Activated T-helper 1 cell treated with anti-CD3 and anti-CD28 coated beads, Interleukin-2, amount 50 U/mL, for 16 hours (primary cell): ENCODE measurements at regions not wholly inside any gene's neighbourhood (a gene's known extent, or its start where the extent isn't known, plus 50 kb on each side); places are given as distances from the start of the nearest gene placed in this dataset.

Source experiments
- DNase-seq, 2 donors: peaks; one replicate each; pipeline ENCODE4 v3.0.0-alpha.2; 2020; ENCODE audit warnings: low read depth in 1 of 2, low spot score in 1 of 2

DNA sequence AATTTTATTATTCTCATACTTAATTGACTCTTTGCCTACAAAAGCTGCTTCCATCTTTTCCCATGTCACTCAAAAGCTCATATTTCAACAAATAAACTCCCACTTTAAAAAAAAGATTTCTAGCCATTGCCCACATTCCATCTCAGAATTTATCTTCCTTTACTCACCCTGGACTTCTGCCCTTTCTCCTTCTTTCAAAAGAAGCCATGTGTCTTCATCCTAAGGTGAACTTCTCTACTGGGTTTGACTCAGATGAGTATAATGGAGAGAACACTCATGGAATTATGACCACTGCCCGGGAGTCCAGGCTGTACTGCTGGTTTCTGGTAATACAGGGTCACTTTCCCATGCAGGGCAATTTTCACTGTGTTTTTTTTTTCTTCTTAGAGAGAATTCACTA is 548.5 kb upstream of the ZNF462 start:
- DNase-seq: no peak

DNA sequence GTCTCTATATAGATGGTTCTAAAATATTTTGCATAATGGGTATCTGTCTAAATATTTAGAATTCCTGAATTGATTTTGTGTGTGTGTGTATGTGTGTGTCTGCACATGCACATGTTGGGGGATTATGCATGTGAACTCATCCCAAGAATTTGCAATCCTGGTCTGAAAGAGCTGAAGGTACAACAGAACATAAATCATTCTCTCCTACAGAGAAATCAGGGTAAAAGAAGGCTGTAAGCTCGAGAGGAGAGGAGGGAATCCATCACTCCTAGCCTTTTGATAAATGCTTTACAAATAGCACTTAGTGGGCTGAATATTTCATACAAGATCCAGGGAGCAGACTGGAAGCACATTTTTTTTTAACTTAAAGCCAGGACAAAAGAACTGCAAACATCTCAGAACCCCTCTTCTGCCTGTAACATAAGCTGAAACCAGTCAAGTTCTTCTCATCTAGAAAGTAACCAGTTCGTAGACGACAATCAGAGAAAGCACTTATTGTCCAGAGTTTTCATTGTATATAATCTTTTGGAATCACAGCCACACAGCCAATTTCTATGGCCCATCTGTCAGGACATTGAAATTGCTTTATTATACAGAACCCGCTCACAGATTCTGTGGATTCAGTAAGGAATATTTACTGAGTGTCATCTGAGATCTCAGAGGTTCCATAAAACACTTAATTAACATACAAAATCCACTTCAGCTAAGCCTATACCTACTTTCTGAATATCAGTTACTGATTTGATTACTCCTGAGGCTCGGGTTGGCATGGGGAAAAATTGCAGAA is 541.4 kb upstream of the ZNF462 start:
- DNase-seq: no peak

- DNase-seq: no peak
Measured at GRCh38 chr9:106322706-106323245, 540.2 kb upstream of the ZNF462 start.

- DNase-seq: no peak
Measured at GRCh38 chr9:106324053-106324585, 538.8 kb upstream of the ZNF462 start.

GRCh38 chr9:106324591-106325280 is 538.2 kb upstream of the ZNF462 start:
- no peak for DNase-seq

GRCh38 chr9:106326493-106326892 is 536.5 kb upstream of the ZNF462 start:
- DNase-seq: no peak

DNA sequence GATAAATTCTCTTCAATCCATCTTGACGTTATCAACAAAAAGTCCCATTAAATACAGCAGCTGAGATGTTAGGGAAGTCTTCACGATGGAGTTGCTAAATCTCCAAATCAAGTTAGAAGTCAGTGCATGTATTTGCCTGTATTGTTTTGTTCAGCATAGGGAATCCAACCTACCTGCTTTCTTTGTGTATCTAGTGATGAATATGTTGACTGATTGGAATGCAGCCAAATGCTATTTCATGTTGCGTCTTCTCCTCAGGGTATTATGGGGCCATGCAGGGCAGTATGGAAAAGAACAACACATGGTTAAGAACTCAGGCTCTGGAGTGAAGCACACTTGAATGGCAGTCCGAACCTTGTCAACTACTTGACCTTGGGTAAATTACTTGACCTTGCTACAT is 529.5 kb upstream of the ZNF462 start:
- DNase-seq: no peak

DNA sequence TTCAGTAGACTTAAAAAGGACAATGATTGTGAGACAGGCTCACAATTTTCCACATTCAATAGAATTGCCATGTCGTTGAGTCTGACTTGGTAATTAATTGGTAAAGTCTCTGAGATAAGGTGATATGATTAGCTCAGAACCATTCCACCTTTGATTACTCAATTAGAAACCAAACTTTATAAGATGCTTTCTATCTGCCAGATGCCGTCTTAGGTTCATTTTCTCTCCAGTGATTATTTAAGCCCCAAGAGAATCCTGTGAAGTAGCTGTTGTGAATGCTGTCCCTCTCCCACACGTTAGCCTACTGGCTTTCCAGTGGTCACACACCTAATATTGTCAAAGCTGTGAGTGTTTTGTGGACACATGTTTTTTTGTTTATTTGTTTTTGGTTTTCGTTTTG is 528.9 kb upstream of the ZNF462 start:
- DNase-seq: no peak

- no peak for DNase-seq
Measured at GRCh38 chr9:106339882-106340281, 523.1 kb upstream of the ZNF462 start.

DNA sequence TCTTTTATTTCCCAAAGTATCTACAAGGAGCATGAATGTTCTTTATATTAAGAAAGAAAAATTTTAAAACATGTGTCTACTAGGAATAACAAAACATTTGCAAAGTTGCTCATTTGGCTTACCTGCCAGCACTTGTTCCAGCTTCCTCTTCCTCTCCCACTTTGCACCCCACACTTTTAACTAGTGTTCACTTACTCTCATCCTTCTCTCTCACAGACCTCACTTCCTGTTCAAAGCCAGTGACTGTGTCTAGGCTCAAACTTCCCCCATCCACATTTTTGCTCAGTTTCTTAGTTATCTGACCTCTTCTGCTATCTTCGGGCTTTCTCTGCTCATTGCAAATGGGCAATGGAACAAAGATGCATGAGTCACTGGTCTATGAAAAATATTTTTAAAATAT is 512.2 kb upstream of the ZNF462 start:
- no peak for DNase-seq

DNA sequence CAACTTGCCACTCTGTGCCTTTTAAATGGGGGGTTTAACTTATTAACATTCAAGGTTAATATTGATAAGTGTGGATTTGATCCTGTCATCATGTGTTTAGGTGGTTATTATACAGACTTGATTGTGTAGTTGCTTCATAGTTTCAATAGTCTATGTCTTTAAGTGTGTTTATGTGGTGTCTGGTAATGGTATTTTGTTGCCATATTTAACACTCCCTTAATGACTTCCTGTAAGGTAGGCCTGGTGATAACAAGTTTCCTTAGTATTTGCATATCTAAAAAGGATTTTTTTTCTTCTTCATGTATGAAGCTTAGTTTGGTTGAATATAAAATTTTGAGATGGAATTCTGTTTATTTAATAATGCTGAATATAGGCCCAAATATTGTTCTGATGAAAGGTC is 506.0 kb upstream of the ZNF462 start:
- DNase-seq: no peak

GRCh38 chr9:106358331-106358730 is 504.6 kb upstream of the ZNF462 start:
- no peak for DNase-seq

GRCh38 chr9:106376689-106377088 is 486.3 kb upstream of the ZNF462 start:
- DNase-seq: no peak

- DNase-seq: no peak
Measured at GRCh38 chr9:106383072-106383471, 479.9 kb upstream of the ZNF462 start.

DNA sequence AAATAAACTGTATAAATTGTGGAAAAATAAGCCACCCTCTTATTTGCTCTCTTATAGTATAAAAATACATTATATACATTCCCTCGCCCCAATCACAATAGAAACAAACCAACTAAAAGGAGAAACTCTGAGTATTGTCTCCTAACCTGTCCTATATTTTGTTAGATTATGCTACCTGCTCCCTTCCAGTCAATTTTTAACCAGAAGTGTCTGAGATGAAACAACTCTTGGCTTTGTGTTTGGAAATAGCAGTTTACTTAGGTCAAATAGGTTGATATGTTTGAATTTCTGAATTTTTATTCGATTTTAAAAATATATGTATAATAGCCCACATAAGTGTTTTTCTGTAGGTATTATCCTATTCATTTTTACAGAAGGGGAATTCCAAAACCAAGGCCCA is 475.0 kb upstream of the ZNF462 start:
- DNase-seq: no peak

DNA sequence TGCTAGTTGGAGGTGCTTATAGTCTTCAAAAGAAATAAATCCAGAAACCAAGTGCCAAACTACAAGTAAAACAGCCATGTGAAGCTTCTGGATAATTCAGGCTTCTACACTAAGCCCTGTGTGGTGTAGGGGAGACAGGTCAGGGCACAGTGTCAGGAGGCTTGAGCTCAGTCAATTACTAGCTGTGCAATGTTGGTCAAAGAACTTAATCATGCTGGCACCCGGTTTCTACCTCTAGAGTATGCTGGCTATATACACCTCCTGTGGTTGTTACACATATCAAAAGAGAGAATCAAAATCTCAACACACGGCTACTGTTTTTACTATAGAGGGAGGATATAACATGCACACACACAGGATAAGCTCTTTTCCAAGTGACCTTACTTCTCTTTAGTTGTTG is 469.7 kb upstream of the ZNF462 start:
- DNase-seq: no peak

DNA sequence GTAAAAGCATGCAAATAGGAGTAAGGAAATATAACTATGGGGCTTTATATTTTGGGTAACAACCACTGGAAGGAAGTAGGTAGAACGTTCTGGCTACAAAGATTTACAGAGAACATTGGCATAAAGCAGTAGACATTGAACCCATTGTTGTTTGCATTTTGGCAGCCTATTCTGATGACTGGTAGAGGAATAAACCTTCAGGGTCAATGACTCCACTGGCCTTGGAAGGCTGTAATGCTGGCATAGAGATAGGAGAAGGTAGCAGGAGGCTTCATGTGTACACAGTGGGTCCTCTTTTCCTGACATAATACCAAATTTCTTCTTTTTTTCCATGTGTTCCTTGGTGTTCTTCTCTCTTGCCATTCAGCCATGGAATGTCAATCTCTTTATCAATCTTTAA is 462.8 kb upstream of the ZNF462 start:
- DNase-seq: no peak

GRCh38 chr9:106400950-106401349 is 462.0 kb upstream of the ZNF462 start:
- no peak for DNase-seq

DNA sequence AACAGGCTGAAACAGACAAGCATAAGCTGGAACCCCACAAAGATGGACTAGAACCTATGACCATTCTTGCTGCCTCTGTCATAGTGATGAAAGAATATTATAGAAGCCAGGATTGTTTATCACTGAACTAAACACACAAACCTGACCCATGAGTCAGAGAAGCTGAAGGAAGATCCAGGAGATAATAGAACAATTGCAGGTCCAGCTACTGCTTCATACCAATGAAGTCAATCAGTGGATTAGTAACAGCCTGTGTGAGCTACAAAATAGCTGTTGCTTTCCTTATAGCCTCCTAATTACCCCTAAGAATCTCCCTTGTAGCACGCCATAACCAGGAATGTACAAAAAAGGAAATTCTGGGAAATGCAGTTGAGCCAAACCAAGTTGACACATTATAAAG is 459.9 kb upstream of the ZNF462 start:
- no peak for DNase-seq

- DNase-seq: no peak
Measured at GRCh38 chr9:106404137-106404536, 458.8 kb upstream of the ZNF462 start.

DNA sequence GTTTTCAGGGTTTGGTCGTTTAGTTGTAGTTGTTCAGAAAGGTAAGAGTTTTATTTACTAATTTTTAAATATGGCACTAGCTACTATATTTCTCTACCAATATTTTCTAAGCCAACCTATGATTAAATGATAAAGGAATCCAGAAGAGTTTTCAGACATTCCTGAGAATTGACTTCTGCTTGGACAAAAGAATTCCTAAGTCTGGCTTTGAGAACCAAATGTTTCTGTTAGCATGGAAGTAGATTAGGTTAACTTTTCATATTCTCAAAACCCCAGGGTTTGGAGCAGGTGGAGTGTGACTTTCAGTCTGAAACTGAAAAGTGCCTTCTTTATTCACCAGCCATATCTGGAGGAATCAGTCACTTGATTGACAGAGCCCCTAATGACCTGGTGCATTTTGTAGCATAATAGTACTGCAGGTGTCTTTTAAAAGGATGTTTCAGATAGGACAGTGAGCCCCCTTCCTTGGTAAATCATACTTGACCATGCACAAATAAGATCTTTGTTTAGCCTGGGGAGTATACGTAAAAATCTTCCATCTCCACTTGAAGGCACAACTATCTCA is 457.0 kb upstream of the ZNF462 start:
- no peak for DNase-seq

DNA sequence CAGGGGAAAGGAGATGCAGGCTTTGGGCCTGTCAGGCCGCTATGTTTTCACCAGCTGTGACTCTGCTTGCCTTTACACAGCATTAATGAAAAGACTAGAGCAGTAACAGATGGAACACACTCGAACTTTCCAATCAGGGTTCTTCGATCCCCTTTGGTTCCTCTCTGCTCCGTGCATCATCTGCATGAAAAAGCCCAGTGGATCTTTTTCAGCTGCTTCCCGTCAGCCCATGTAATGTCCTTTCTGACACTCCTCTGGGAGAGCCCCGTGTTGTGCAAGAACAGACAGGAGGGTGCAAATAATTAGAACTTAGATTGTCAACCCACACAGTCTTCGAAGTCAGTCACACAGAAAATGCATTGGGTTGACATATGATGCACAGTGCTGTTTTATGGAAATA is 448.9 kb upstream of the ZNF462 start:
- no peak for DNase-seq
